Islet of Langerhans (tissue), 1 donor: ENCODE measurements at regions not wholly inside any gene's neighbourhood (a gene's known extent, or its start where the extent isn't known, plus 50 kb on each side); places are given as distances from the start of the nearest gene placed in this dataset.
"Not testable (repeated sequence)": the region's sequence is repeated elsewhere in the genome, so short reads cannot be mapped to it uniquely, and the experiment has no call there.

ENCODE experiments used
- FAIRE-seq: peaks from one replicate; lab custom pipeline; 2011; peaks lifted over from hg19 to GRCh38; lab: Jason Lieb, UNC

- no peak for FAIRE-seq
Measured at GRCh38 chr2:150208689-150209088, 278.8 kb downstream of the RND3 start.

GRCh38 chr2:150207979-150208378 lies 279.5 kb downstream of the RND3 start:
- no peak for FAIRE-seq

- FAIRE-seq = no peak
Measured at GRCh38 chr2:150204451-150204850, 283.0 kb downstream of the RND3 start.

- not testable (repeated sequence) for FAIRE-seq
Measured at GRCh38 chr2:150194816-150195215, 292.7 kb downstream of the RND3 start.

- FAIRE-seq = no peak
Measured at GRCh38 chr2:150192701-150193100, 294.8 kb downstream of the RND3 start.

- FAIRE-seq = no peak
Measured at GRCh38 chr2:150191349-150191748, 296.1 kb downstream of the RND3 start.

- no peak for FAIRE-seq
Measured at GRCh38 chr2:150190546-150190945, 296.9 kb downstream of the RND3 start.

- no peak for FAIRE-seq
Measured at GRCh38 chr2:150188800-150189199, 298.7 kb downstream of the RND3 start.

GRCh38 chr2:150188177-150188576 lies 299.3 kb downstream of the RND3 start:
- FAIRE-seq = no peak

- FAIRE-seq = no peak
Measured at GRCh38 chr2:150182566-150183235, 304.8 kb downstream of the RND3 start.

- no peak for FAIRE-seq
Measured at GRCh38 chr2:150178591-150178990, 308.9 kb downstream of the RND3 start.

- FAIRE-seq = no peak
Measured at GRCh38 chr2:150174971-150175421, 312.5 kb downstream of the RND3 start.

GRCh38 chr2:150174056-150174805 lies 313.2 kb downstream of the RND3 start:
- FAIRE-seq = no peak

GRCh38 chr2:150171065-150171548 lies 316.4 kb downstream of the RND3 start:
- no peak for FAIRE-seq

- no peak for FAIRE-seq
Measured at GRCh38 chr2:150169237-150169629, 318.2 kb downstream of the RND3 start.

- no peak for FAIRE-seq
Measured at GRCh38 chr2:150168595-150169236, 318.8 kb downstream of the RND3 start.

- FAIRE-seq = no peak
Measured at GRCh38 chr2:150167711-150168110, 319.8 kb downstream of the RND3 start.

- no peak for FAIRE-seq
Measured at GRCh38 chr2:150166313-150167051, 321.0 kb downstream of the RND3 start.

- FAIRE-seq = no peak
Measured at GRCh38 chr2:150165988-150166312, 321.5 kb downstream of the RND3 start.

GRCh38 chr2:150165442-150165841 lies 322.0 kb downstream of the RND3 start:
- no peak for FAIRE-seq

GRCh38 chr2:150162241-150162942 lies 325.1 kb downstream of the RND3 start:
- FAIRE-seq = no peak

- no peak for FAIRE-seq
Measured at GRCh38 chr2:150160058-150160457, 327.4 kb downstream of the RND3 start.
